ENCODE measurements at regions not wholly inside any gene's neighbourhood (a gene's known extent, or its start where the extent isn't known, plus 50 kb on each side); places are given as distances from the start of the nearest gene placed in this dataset.

GRCh38 chr5:88666761-88667495 lies 216.1 kb downstream of the MEF2C start:
- H3K27ac ChIP-seq (ENCODE audit: low read length): no peak overlapping the region
- WGBS (ENCODE audit: insufficient coverage): 3% methylated on average over 9 of the region's 22 CpGs
- H3K4me3 ChIP-seq (ENCODE audit: low read length): peak overlapping the region; percentile 21
- H3K4me1 ChIP-seq (ENCODE audit: control insufficient read depth, insufficient read depth, low read length): peaks cover 9% of the 10 kb centered on the region
- no peaks in the 10 kb centered on the region for H3K36me3 ChIP-seq (ENCODE audit: control insufficient read depth, insufficient read depth, low read length)
- H3K9me3 ChIP-seq (replicated peaks; ENCODE audit: control insufficient read depth, low read depth, low read length): no peaks in the 10 kb centered on the region
- DNase-seq: peak; percentile 29
- H3K27me3 ChIP-seq (ENCODE audit: control insufficient read depth, insufficient read depth, low read length): peaks cover 51% of the 10 kb centered on the region

- H3K27me3 ChIP-seq (ENCODE audit: control insufficient read depth, insufficient read depth, low read length): peaks cover 56% of the 10 kb centered on the region
- no peaks in the 10 kb centered on the region for H3K36me3 ChIP-seq (ENCODE audit: control insufficient read depth, insufficient read depth, low read length)
- H3K27ac ChIP-seq (ENCODE audit: low read length): no peak overlapping the region
- H3K4me1 ChIP-seq (ENCODE audit: control insufficient read depth, insufficient read depth, low read length): peaks cover 12% of the 10 kb centered on the region
- no peak overlapping the region for H3K4me3 ChIP-seq (ENCODE audit: low read length)
- H3K9me3 ChIP-seq (replicated peaks; ENCODE audit: control insufficient read depth, low read depth, low read length): no peaks in the 10 kb centered on the region
- 3% methylated on average over 10 of the region's 17 CpGs for WGBS (ENCODE audit: insufficient coverage)
- DNase-seq: no peak
These were observed 217.2 kb downstream of the MEF2C start for GRCh38 chr5:88665750-88666215.

GRCh38 chr5:88664645-88665044 lies 218.3 kb downstream of the MEF2C start:
- no peak for DNase-seq
- WGBS (ENCODE audit: insufficient coverage): 0% methylated on average over 1 of the region's 2 CpGs
- no peak overlapping the region for H3K27ac ChIP-seq (ENCODE audit: low read length)
- H3K4me1 ChIP-seq (ENCODE audit: control insufficient read depth, insufficient read depth, low read length): peaks cover 18% of the 10 kb centered on the region
- no peak overlapping the region for H3K4me3 ChIP-seq (ENCODE audit: low read length)
- no peaks in the 10 kb centered on the region for H3K9me3 ChIP-seq (replicated peaks; ENCODE audit: control insufficient read depth, low read depth, low read length)
- H3K27me3 ChIP-seq (ENCODE audit: control insufficient read depth, insufficient read depth, low read length): peaks cover 65% of the 10 kb centered on the region
- no peaks in the 10 kb centered on the region for H3K36me3 ChIP-seq (ENCODE audit: control insufficient read depth, insufficient read depth, low read length)

- no peak overlapping the region for H3K4me3 ChIP-seq (ENCODE audit: low read length)
- DNase-seq: no peak
- H3K27me3 ChIP-seq (ENCODE audit: control insufficient read depth, insufficient read depth, low read length): peaks cover 64% of the 10 kb centered on the region
- peaks cover 19% of the 10 kb centered on the region for H3K4me1 ChIP-seq (ENCODE audit: control insufficient read depth, insufficient read depth, low read length)
- WGBS (ENCODE audit: insufficient coverage): 0% methylated on average over 1 of the region's 7 CpGs
- H3K36me3 ChIP-seq (ENCODE audit: control insufficient read depth, insufficient read depth, low read length): no peaks in the 10 kb centered on the region
- no peaks in the 10 kb centered on the region for H3K9me3 ChIP-seq (replicated peaks; ENCODE audit: control insufficient read depth, low read depth, low read length)
- no peak overlapping the region for H3K27ac ChIP-seq (ENCODE audit: low read length)
These were observed 219.2 kb downstream of the MEF2C start for GRCh38 chr5:88663793-88664216.

GRCh38 chr5:88662846-88663245 lies 220.1 kb downstream of the MEF2C start:
- Histone ChIP-seq H3K4me3 (ENCODE audit: low read length) (no peak overlapping the region), H3K27ac (ENCODE audit: low read length) (no peak overlapping the region), H3K36me3 (ENCODE audit: control insufficient read depth, insufficient read depth, low read length) (no peaks in the 10 kb centered on the region), H3K27me3 (ENCODE audit: control insufficient read depth, insufficient read depth, low read length) (peaks cover 61% of the 10 kb centered on the region), H3K9me3 (replicated peaks; ENCODE audit: control insufficient read depth, low read depth, low read length) (no peaks in the 10 kb centered on the region), H3K4me1 (ENCODE audit: control insufficient read depth, insufficient read depth, low read length) (peaks cover 19% of the 10 kb centered on the region)
- WGBS (ENCODE audit: insufficient coverage): 20% methylated on average over 2 of the region's 6 CpGs
- DNase-seq: no peak

- Histone ChIP-seq H3K4me3 (ENCODE audit: low read length) (no peak overlapping the region), H3K27me3 (ENCODE audit: control insufficient read depth, insufficient read depth, low read length) (peaks cover 51% of the 10 kb centered on the region), H3K4me1 (ENCODE audit: control insufficient read depth, insufficient read depth, low read length) (peaks cover 16% of the 10 kb centered on the region), H3K27ac (ENCODE audit: low read length) (no peak overlapping the region), H3K9me3 (replicated peaks; ENCODE audit: control insufficient read depth, low read depth, low read length) (no peaks in the 10 kb centered on the region), H3K36me3 (ENCODE audit: control insufficient read depth, insufficient read depth, low read length) (no peaks in the 10 kb centered on the region)
- WGBS (ENCODE audit: insufficient coverage): no CpG with 5 or more reads among the region's 2 CpGs
- DNase-seq: no peak
These were observed 221.2 kb downstream of the MEF2C start for GRCh38 chr5:88661806-88662207.

- Histone ChIP-seq H3K4me3 (ENCODE audit: low read length) (peak overlapping the region; percentile 32), H3K9me3 (replicated peaks; ENCODE audit: control insufficient read depth, low read depth, low read length) (no peaks in the 10 kb centered on the region), H3K27me3 (ENCODE audit: control insufficient read depth, insufficient read depth, low read length) (peaks cover 44% of the 10 kb centered on the region), H3K27ac (ENCODE audit: low read length) (no peak overlapping the region), H3K36me3 (ENCODE audit: control insufficient read depth, insufficient read depth, low read length) (no peaks in the 10 kb centered on the region), H3K4me1 (ENCODE audit: control insufficient read depth, insufficient read depth, low read length) (peaks cover 16% of the 10 kb centered on the region)
- DNase-seq: peak; percentile 85
- under 1% methylated on average over 50 of the region's 53 CpGs for WGBS (ENCODE audit: insufficient coverage)
These were observed 221.8 kb downstream of the MEF2C start for GRCh38 chr5:88660947-88661805.

GRCh38 chr5:88660264-88660946 lies 222.6 kb downstream of the MEF2C start:
- H3K36me3 ChIP-seq (ENCODE audit: control insufficient read depth, insufficient read depth, low read length): no peaks in the 10 kb centered on the region
- peaks cover 37% of the 10 kb centered on the region for H3K27me3 ChIP-seq (ENCODE audit: control insufficient read depth, insufficient read depth, low read length)
- no peak for DNase-seq
- WGBS (ENCODE audit: insufficient coverage): under 1% methylated on average over 23 of the region's 41 CpGs
- no peak overlapping the region for H3K27ac ChIP-seq (ENCODE audit: low read length)
- H3K4me3 ChIP-seq (ENCODE audit: low read length): peak overlapping the region; percentile 32
- H3K4me1 ChIP-seq (ENCODE audit: control insufficient read depth, insufficient read depth, low read length): peaks cover 12% of the 10 kb centered on the region
- no peaks in the 10 kb centered on the region for H3K9me3 ChIP-seq (replicated peaks; ENCODE audit: control insufficient read depth, low read depth, low read length)

GRCh38 chr5:88659529-88660263 lies 223.3 kb downstream of the MEF2C start:
- Histone ChIP-seq H3K9me3 (replicated peaks; ENCODE audit: control insufficient read depth, low read depth, low read length) (no peaks in the 10 kb centered on the region), H3K27ac (ENCODE audit: low read length) (no peak overlapping the region), H3K4me1 (ENCODE audit: control insufficient read depth, insufficient read depth, low read length) (peaks cover 12% of the 10 kb centered on the region), H3K36me3 (ENCODE audit: control insufficient read depth, insufficient read depth, low read length) (no peaks in the 10 kb centered on the region), H3K27me3 (ENCODE audit: control insufficient read depth, insufficient read depth, low read length) (peaks cover 32% of the 10 kb centered on the region), H3K4me3 (ENCODE audit: low read length) (no peak overlapping the region)
- no peak for DNase-seq
- WGBS (ENCODE audit: insufficient coverage): 4% methylated on average over 21 of the region's 32 CpGs

All from muscle of leg (tissue), 3 donors.